A673 (cell line): ENCODE measurements at regions not wholly inside any gene's neighbourhood (a gene's known extent, or its start where the extent isn't known, plus 50 kb on each side); places are given as distances from the start of the nearest gene placed in this dataset.

Experiments used
- EZH2 ChIP-seq: fragments of 200-600 bp; sonication (generic); IDR thresholded peaks from 2 replicates; pipeline ENCODE4 v1.6.1; 2017; ENCODE audit warnings: borderline replicate concordance, low read depth, mild to moderate bottlenecking, mixed read lengths, antibody characterized with exemption, low read length; ENCODE audit not compliant: poor library complexity, severe bottlenecking
- TF ChIP-seq, protein P1 (sequence below): fragments of 300-800, 200-600 bp; sonication (generic); conservative IDR thresholded peaks from 2 replicates; pipeline ENCODE4 v1.5.1; 2017; ENCODE audit warnings: low read depth, mild to moderate bottlenecking, antibody characterized with exemption, low read length, moderate library complexity, mixed read lengths

GRCh38 chr5:130321931-130322330, 417.7 kb downstream of the CHSY3 start:
- TF ChIP-seq, protein P1, sequence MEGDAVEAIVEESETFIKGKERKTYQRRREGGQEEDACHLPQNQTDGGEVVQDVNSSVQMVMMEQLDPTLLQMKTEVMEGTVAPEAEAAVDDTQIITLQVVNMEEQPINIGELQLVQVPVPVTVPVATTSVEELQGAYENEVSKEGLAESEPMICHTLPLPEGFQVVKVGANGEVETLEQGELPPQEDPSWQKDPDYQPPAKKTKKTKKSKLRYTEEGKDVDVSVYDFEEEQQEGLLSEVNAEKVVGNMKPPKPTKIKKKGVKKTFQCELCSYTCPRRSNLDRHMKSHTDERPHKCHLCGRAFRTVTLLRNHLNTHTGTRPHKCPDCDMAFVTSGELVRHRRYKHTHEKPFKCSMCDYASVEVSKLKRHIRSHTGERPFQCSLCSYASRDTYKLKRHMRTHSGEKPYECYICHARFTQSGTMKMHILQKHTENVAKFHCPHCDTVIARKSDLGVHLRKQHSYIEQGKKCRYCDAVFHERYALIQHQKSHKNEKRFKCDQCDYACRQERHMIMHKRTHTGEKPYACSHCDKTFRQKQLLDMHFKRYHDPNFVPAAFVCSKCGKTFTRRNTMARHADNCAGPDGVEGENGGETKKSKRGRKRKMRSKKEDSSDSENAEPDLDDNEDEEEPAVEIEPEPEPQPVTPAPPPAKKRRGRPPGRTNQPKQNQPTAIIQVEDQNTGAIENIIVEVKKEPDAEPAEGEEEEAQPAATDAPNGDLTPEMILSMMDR = no peak
- no peak for TF ChIP-seq EZH2
